ENCODE measurements at regions not wholly inside any gene's neighbourhood (a gene's known extent, or its start where the extent isn't known, plus 50 kb on each side); places are given as distances from the start of the nearest gene placed in this dataset.

GRCh38 chr6:91827151-91827550 lies 1240.3 kb upstream of the MAP3K7 start:
- no peak for TF ChIP-seq EZH2 (IDR thresholded peaks at IDR 0.05; ENCODE audit: borderline replicate concordance, insufficient read depth, low read length, poor library complexity, severe bottlenecking)
- no peak for TF ChIP-seq POLR2AphosphoS5 (IDR thresholded peaks at IDR 0.05)
- TF ChIP-seq CTCF (IDR thresholded peaks at IDR 0.05; ENCODE audit: poor library complexity, severe bottlenecking) = no peak
- TF ChIP-seq REST (IDR thresholded peaks at IDR 0.05; ENCODE audit: borderline replicate concordance) = no peak
- TF ChIP-seq TAF1 (IDR thresholded peaks at IDR 0.05; ENCODE audit: low read depth) = no peak
- TF ChIP-seq EP300 (conservative IDR thresholded peaks at IDR 0.05; ENCODE audit: poor library complexity, severe bottlenecking) = no peak
- no peak for TF ChIP-seq SMC3 (conservative IDR thresholded peaks at IDR 0.05; ENCODE audit: poor library complexity)
